MM.1S (cell line): ENCODE measurements at regions not wholly inside any gene's neighbourhood (a gene's known extent, or its start where the extent isn't known, plus 50 kb on each side); places are given as distances from the start of the nearest gene placed in this dataset.

ENCODE experiments used
- DNase-seq: peaks from one replicate; pipeline ENCODE4 v3.0.0-alpha.2; 2015
- H2AFZ ChIP-seq: fragments of 300-600 bp; sonication (generic); 2 replicates; pipeline ENCODE4 v1.6.0; 2016; ENCODE audit warnings: antibody characterized with exemption, low read length
- H3F3A ChIP-seq: fragments of 300-600 bp; sonication (generic); 2 replicates; pipeline ENCODE4 v1.6.1; 2016; ENCODE audit warnings: mild to moderate bottlenecking, antibody characterized with exemption, low read length, moderate library complexity, mixed read lengths; ENCODE audit not compliant: insufficient read depth
- H3K27ac ChIP-seq: fragments of 300-600 bp; sonication (generic); 2 replicates; pipeline ENCODE4 v1.5.1; 2016; ENCODE audit warnings: mild to moderate bottlenecking, low read length
- H3K27me3 ChIP-seq: fragments of 300-600 bp; sonication (generic); replicated peaks from 2 replicates; pipeline ENCODE4 v1.6.0; 2016; ENCODE audit warnings: low read length; ENCODE audit not compliant: insufficient read depth
- H3K36me3 ChIP-seq: fragments of 300-600 bp; sonication (generic); replicated peaks from 2 replicates; pipeline ENCODE4 v1.6.1; 2016; ENCODE audit warnings: mild to moderate bottlenecking, low read length, mixed read lengths; ENCODE audit not compliant: insufficient read depth
- H3K4me1 ChIP-seq: fragments of 300-600 bp; sonication (generic); 2 replicates; pipeline ENCODE4 v1.6.1; 2016; ENCODE audit warnings: low read length, mixed read lengths
- H3K4me2 ChIP-seq: fragments of 300-600 bp; sonication (generic); 2 replicates; pipeline ENCODE4 v1.6.0; 2016; ENCODE audit warnings: low read depth, low read length
- H3K4me3 ChIP-seq: fragments of 300-600 bp; sonication (generic); 2 replicates; pipeline ENCODE4 v1.5.1; 2016; ENCODE audit warnings: low read length, mixed read lengths
- H3K79me2 ChIP-seq: fragments of 300-600 bp; sonication (generic); 2 replicates; pipeline ENCODE4 v1.6.1; 2016; ENCODE audit warnings: mixed run types, low read length, mixed read lengths
- H3K9ac ChIP-seq: fragments of 300-600 bp; sonication (generic); 2 replicates; pipeline ENCODE4 v1.6.1; 2016; ENCODE audit warnings: low read length, mixed read lengths
- H3K9me2 ChIP-seq: fragments of 300-600 bp; sonication (generic); replicated peaks from 2 replicates; pipeline ENCODE4 v1.6.1; 2016; ENCODE audit warnings: mild to moderate bottlenecking, low read length, mixed read lengths; ENCODE audit not compliant: insufficient read depth
- H3K9me3 ChIP-seq: fragments of 300-600 bp; sonication (generic); replicated peaks from 2 replicates; pipeline ENCODE4 v1.6.1; 2016; ENCODE audit warnings: mild to moderate bottlenecking, low read length, mixed read lengths; ENCODE audit not compliant: insufficient read depth
- H4K20me1 ChIP-seq: fragments of 300-600 bp; sonication (generic); 2 replicates; pipeline ENCODE4 v1.6.1; 2016; ENCODE audit warnings: mild to moderate bottlenecking, low read length, moderate library complexity, mixed read lengths; ENCODE audit not compliant: insufficient read depth
- CTCF ChIP-seq: fragments of 300-600 bp; sonication (generic); IDR thresholded peaks from 2 replicates; pipeline ENCODE4 v1.5.1; 2016; ENCODE audit warnings: antibody characterized with exemption, low read length, mixed read lengths
- EZH2 ChIP-seq: fragments of 300-600 bp; sonication (generic); optimal IDR thresholded peaks from 2 replicates; pipeline ENCODE3; 2017; ENCODE audit warnings: low read depth, mild to moderate bottlenecking, antibody characterized with exemption, low read length, mixed read lengths
- EZH2phosphoT487 ChIP-seq: fragments of 300-600 bp; sonication (generic); IDR thresholded peaks from 2 replicates; pipeline ENCODE4 v1.6.1; 2018; ENCODE audit warnings: antibody characterized with exemption, low read length

GRCh38 chr1:14163246-14163645 lies 435.2 kb upstream of the KAZN start:
- no peaks in the 10 kb centered on the region for H3K9me2 ChIP-seq
- no peaks in the 10 kb centered on the region for H3K79me2 ChIP-seq
- no peak for DNase-seq
- H3K9ac ChIP-seq, result no peak overlapping the region
- H2AFZ ChIP-seq, result no peak overlapping the region
- no peaks in the 10 kb centered on the region for H4K20me1 ChIP-seq
- no peak overlapping the region for H3K4me3 ChIP-seq
- H3F3A ChIP-seq, result no peaks in the 10 kb centered on the region
- TF ChIP-seq CTCF, result no peak
- TF ChIP-seq EZH2phosphoT487, result no peak
- TF ChIP-seq EZH2, result no peak
- no peak overlapping the region for H3K4me2 ChIP-seq
- H3K36me3 ChIP-seq, result no peaks in the 10 kb centered on the region
- no peaks in the 10 kb centered on the region for H3K27me3 ChIP-seq
- no peaks in the 10 kb centered on the region for H3K4me1 ChIP-seq
- H3K27ac ChIP-seq, result no peak overlapping the region
- H3K9me3 ChIP-seq, result no peaks in the 10 kb centered on the region

- no peaks in the 10 kb centered on the region for H3K4me1 ChIP-seq
- no peak overlapping the region for H2AFZ ChIP-seq
- no peaks in the 10 kb centered on the region for H3K27me3 ChIP-seq
Measured at GRCh38 chr1:14165371-14165801, 433.1 kb upstream of the KAZN start.

GRCh38 chr1:14167884-14168283 lies 430.6 kb upstream of the KAZN start:
- no peaks in the 10 kb centered on the region for H4K20me1 ChIP-seq
- no peaks in the 10 kb centered on the region for H3K9me2 ChIP-seq
- no peaks in the 10 kb centered on the region for H3K4me1 ChIP-seq
- no peak overlapping the region for H3K4me3 ChIP-seq
- H3K9ac ChIP-seq, result no peak overlapping the region
- no peak overlapping the region for H3K4me2 ChIP-seq
- H3K9me3 ChIP-seq, result no peaks in the 10 kb centered on the region
- no peaks in the 10 kb centered on the region for H3F3A ChIP-seq
- H3K27me3 ChIP-seq, result no peaks in the 10 kb centered on the region
- no peak overlapping the region for H3K27ac ChIP-seq
- H3K79me2 ChIP-seq, result no peaks in the 10 kb centered on the region
- no peak overlapping the region for H2AFZ ChIP-seq
- DNase-seq, result no peak
- TF ChIP-seq CTCF, result no peak
- TF ChIP-seq EZH2, result no peak
- TF ChIP-seq EZH2phosphoT487, result no peak
- no peaks in the 10 kb centered on the region for H3K36me3 ChIP-seq

More at GRCh38 chr1:14165371-14165801, 433.1 kb upstream of the KAZN start:
- TF ChIP-seq CTCF (no peak), EZH2phosphoT487 (no peak), EZH2 (no peak)
- no peaks in the 10 kb centered on the region for H3K36me3 ChIP-seq
- H3K27ac ChIP-seq, result no peak overlapping the region
- H3F3A ChIP-seq, result no peaks in the 10 kb centered on the region
- no peak overlapping the region for H3K4me2 ChIP-seq
- no peaks in the 10 kb centered on the region for H3K9me2 ChIP-seq
- DNase-seq, result peak; percentile 36
- no peaks in the 10 kb centered on the region for H3K9me3 ChIP-seq
- no peak overlapping the region for H3K9ac ChIP-seq
- H4K20me1 ChIP-seq, result no peaks in the 10 kb centered on the region
- H3K4me3 ChIP-seq, result no peak overlapping the region
- no peaks in the 10 kb centered on the region for H3K79me2 ChIP-seq
